HG02798 (cell line): ENCODE measurements at regions not wholly inside any gene's neighbourhood (a gene's known extent, or its start where the extent isn't known, plus 50 kb on each side); places are given as distances from the start of the nearest gene placed in this dataset.

ENCODE experiments used
- ATAC-seq: cut with Tn5 transposase; IDR thresholded peaks from one replicate; pipeline ENCODE4 v1.9.1; 2021; ENCODE audit warnings: mild to moderate bottlenecking; ENCODE audit not compliant: unreplicated experiment, poor library complexity

DNA sequence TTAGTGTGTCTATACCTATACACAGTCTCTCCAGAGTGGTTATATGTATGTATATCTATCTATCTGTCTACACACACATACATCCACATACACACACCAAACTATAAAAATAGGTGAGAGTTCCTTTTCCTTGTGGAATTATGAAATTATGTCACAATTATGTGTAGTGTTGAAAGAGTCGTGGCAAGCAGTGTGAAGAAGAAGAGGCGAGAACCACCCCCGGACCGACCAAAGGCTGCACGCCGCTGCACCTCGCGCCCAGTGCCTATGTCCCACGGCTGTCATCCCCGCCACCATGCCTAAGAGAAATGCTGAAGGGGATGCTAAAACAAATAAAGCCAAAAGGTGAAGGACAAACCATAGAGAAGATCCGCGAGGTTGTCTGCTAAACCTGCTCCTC lies 95.0 kb upstream of the RAP2B start:
- ATAC-seq = no peak

DNA sequence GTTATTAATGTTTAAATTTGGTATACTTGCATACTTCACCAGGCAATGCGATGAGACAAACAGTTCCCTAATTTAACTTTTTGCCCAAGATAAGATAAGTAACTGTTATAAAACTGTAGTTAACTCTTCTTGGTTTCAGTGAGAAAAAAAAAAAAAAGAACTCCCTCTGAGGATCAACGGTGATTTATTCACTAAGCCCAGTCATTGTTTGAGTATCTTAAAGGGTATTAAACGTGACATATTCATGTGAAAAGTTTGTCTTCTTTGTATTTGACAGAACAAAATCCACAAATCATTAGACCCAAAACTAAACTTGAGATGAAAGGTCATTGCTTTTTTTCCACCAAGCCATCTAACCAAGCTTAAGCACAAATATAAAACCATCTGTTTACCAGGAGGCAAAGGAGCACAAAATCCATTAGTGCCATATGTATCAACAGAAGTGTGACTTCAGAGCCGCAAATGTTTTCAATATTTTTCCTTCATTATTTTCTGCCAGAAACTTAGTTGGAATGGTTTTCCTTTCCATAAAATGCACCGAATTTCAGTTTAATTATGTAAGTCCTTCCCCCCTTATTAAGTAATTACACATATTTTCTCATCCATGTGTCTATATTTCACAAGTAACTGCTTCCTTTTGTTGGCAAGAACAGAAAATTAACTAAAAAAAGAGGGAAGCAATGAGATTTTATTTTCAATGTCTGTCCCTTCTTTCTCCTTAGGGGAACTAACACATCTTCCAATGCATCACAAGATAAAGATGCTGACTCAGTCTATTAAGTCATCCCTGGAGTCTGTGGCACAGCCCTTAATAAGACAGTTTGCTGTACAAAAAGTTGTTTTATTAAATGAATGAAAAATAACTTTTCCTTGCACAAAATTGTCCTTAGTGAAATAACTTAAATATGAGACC lies 92.2 kb upstream of the RAP2B start:
- ATAC-seq = no peak

DNA sequence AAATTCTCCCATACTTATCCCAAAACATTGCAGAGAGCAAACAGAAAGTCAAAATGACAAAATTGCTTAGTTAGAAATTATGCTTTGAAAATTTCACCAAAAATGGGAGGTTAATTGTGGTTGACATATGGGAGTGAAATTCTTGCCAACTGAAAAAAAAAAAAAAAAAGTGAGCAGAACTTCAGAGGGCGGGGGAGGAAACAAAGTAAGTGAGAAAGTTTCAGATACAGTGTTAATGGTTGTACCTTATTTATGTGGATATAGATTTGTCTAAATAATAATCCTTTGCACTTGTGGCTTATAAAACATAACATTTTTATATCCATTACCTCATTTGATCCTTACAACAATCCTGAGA lies 91.5 kb upstream of the RAP2B start:
- peak; percentile 30 for ATAC-seq

GRCh38 chr3:153072382-153072781 lies 89.6 kb upstream of the RAP2B start:
- ATAC-seq = no peak

DNA sequence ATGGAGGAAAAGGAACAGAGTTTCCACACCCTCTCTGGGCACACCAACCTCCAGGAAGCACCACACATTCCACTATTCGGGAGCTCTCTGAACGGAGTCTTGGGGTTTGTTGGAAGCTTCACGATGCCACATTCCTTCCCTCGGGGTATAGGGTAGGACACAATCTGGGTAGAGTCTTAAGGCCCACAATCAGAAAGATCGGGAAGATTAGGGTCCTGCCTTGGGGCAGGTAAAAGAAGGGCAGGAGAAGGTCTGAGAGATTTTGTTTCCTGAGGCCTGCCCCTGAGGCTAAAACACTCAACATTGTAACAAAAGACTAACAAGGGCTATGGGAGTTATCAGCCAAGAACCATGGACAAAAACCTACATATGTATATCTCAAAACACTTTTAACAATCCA lies 89.2 kb upstream of the RAP2B start:
- ATAC-seq = no peak

- no peak for ATAC-seq
Observed at GRCh38 chr3:153073636-153074035, 88.4 kb upstream of the RAP2B start.

GRCh38 chr3:153078826-153079225 lies 83.2 kb upstream of the RAP2B start:
- no peak for ATAC-seq

DNA sequence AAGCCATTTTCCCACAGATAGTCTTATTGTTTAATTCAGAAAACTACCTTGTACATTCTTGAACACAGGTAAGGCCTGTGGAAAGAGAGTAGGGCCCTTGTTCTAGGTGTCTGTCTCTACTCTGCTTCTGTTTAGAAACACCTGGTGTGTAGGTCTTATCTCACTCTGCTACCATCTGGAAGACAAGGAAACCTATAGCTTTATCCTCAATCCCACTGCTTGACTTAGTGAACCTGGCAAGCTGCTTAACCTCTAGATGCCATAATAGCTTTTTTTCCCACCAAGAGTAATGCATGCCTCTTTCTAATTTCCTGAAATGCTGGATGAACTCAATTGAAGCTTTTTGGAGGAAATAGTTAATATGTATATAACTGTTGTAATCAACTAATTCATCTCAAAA lies 82.6 kb upstream of the RAP2B start:
- ATAC-seq = no peak

DNA sequence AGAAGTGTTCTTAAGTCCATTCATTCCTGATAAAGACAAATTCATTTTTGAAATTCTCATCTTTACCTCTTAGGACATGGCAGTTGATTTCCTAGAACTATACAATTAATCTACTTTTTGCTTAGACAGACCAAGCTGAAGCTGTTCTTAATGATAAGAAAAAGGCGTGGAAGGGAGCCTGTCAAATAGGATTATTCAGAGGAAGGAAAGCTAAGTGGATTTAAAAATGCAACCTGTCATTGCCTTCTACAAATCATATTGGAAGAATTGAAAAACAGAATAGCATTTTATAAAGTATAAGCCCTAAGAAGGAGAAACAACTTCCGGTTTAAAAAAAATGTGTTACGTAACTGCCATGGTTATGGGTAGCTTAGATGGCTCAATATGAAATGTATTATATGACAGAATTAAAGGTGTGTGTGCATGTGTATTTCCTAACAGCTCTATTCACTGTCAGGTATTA lies 81.2 kb upstream of the RAP2B start:
- no peak for ATAC-seq

- ATAC-seq = no peak
Observed at GRCh38 chr3:153084431-153084830, 77.6 kb upstream of the RAP2B start.

DNA sequence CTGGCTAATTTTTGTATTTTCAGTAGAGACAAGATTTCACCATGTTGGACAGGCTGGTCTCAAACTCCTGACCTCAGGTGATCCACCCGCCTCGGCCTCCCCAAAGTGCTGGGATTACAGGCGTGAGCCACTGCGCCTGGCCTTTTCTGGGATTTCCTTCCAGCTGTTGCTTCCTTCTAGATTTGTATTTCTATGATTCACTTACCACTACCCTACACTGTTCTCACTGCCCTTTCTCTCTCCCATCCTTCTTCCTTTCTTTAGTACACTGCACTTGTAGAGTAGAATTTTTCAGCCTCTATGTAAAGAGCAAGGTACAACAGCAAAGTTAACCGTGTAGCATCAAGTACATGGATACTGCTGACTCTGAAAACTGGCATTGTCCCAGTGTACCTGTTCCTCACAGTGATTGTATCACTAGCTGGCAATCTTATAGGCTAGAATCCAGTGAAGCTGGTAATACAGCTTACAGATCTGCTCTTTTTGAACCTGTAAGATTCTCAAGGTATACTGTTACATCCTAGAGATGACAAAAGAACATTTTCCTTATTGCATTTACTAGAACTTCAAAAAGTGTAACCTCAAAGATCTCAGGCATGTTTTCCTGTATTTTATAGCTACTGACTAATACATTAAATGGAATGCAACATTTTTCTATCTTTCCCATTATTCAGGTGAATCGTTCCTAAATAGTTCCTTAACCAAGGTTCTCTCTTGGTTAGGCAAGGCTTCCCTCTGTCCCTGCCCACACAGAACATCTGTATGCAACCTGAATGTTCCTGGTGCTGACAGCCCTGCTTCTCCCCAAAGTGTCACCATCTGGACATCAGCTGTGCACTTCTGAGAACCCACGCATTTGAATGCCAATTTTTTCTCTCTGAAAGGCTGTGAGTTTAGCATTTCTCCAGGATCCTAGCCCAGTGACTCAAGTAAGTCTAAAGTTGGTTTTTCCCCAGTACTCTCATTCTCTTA lies 74.1 kb upstream of the RAP2B start:
- peak; percentile 40 for ATAC-seq

DNA sequence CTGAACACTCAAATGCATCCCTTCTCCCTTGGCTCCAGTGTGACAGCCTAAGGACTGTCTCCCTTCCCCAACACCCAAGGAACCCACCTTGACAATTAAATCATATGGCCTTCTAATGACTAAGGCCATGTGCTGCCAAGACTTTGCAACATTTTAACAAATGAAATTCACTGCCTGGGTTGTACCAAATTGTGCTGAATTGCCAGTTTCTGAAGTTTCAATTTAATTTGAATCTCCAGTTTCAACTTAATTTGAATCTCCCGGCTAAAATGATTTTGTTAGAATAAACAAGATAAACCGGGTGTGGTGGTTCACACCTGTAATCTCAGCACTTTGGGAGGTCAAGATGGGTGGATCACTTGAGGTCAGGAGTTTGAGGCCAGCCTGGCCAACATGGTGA lies 72.4 kb upstream of the RAP2B start:
- ATAC-seq = no peak

GRCh38 chr3:153090973-153091372 lies 71.1 kb upstream of the RAP2B start:
- ATAC-seq = peak; percentile 73

DNA sequence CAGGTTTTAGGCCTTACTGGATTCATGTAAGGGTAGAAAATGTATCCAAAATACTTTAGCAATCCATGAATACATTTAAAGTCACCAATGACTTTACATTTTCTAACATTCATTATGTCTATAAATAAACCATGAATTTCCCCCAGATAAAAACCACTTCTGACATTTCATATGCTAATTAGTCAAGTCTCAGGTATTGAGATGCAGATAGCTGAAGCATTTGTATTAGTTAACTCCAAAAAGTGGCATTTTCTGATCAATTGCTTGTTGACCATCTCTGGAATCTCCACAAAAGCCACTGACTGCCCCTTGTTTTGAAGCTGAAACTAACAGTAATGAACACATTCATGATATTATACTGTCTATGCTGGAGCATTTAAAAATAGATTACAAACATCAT lies 68.4 kb upstream of the RAP2B start:
- ATAC-seq = no peak

DNA sequence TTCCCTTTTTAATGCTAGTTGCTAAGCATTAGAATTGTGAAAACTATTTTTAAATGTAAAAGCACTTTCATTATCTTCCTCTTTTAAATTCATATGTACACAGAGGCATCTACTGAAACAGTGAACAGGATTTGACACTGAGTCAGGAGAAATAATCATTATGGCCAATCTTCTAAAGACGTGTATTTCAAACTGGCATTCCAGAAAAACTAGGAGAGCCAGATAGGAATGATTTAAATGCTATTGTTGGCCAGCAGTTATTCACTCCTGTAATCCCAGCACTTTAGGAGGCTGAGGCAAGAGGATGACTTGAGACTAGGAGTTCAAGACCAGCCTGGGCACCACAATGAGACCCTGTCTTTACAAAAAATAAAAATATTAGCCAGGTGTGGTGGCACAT lies 67.6 kb upstream of the RAP2B start:
- ATAC-seq = no peak

GRCh38 chr3:153095441-153095840 lies 66.6 kb upstream of the RAP2B start:
- no peak for ATAC-seq

DNA sequence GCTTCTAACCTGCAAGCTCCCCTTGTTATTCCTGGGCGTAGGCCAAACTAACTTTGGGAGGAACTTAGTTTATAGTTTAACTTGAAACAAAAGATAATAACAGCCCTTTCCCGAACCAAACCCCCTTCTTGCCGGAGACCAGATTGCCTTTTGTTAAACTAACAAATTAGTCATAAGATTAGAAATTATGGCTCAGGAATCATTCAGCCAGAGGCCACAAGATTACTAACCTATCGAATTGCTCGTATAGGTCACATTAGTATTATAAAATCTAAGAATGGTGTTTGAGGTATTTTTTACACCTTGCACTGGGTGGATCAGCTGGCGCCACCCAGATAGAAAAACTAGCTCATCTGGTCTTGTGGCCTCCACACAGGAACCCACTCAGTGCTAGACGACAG lies 65.3 kb upstream of the RAP2B start:
- ATAC-seq = no peak

DNA sequence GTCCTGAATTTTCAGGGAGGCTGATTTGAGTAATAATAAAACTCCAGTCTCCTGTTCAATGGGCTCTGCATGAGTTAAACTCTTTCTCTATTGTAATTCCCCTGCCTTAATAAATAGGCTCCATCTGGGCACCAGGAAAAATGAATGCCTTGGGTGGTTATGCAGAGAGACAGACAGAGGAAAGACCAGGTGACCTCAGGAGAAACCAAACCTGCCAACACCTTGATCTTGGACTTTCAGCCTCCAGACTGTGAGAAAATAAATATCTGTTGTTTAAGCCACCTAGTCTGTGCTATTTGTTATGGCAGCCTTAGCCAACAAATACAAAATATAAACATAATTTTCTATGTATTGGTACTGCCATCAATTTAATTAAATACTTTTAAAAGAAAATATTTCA lies 64.8 kb upstream of the RAP2B start:
- no peak for ATAC-seq

DNA sequence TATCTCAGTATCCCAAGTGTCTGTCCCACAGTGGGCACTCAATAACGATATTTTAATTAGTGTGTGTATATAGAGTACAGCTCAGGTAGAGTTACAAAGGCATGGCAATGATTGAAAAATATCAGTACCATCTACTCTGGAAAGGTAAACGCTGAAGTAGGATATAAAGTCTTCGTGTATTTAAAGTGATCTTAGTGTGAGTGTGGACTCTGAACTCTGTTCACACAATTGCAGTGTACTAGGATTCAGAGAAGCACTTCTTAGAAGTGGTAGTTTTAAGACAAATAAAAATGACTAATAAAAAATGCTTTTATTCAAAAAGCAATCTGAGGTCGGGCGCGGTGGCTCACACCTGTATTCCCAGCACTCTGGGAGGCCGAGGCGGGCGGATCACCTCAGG lies 62.9 kb upstream of the RAP2B start:
- no peak for ATAC-seq

DNA sequence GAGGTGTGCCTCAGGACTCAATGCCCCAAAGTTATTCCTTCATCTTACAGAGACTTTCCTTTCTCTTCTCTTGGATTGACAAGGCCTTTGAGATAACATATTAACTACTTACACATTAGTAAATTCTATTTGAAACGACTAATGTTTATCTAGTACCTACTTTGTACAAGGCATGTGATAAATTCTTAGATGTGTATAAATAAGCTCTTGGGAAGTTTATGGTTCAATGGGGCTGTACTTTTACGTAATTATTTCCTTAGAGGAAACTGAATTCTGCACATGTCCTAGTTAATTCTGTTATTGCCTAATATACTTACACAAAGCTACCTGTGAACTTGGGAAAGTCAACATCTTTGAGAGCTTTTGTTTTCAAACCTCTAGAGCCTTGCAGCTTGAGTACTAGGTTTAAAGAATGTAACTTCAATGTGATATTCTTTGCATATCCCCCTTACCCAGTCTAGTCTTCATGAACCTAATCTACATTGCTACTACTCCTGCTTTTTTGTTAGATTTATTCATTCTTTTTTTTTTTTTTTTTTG lies 58.5 kb upstream of the RAP2B start:
- no peak for ATAC-seq

- ATAC-seq = no peak
Observed at GRCh38 chr3:153110041-153110440, 52.0 kb upstream of the RAP2B start.
